ENCODE measurements at regions not wholly inside any gene's neighbourhood (a gene's known extent, or its start where the extent isn't known, plus 50 kb on each side); places are given as distances from the start of the nearest gene placed in this dataset.
A peak's percentile ranks its signal among the peaks of the same experiment; 100 is the strongest.
"Not testable (repeated sequence)": the region's sequence is repeated elsewhere in the genome, so short reads cannot be mapped to it uniquely, and the experiment has no call there.

- peak overlapping the region in 1 of 6 donors; percentile 74 for H3K27ac Mint-ChIP-seq
- no peaks in the 10 kb centered on the region for H3K27me3 Mint-ChIP-seq
- peaks cover 0 to 2% (median 0%) of the 10 kb centered on the region in 7 donors for H3K9me3 Mint-ChIP-seq
- no peak overlapping the region for H3K4me3 Mint-ChIP-seq
- no peak for DNase-seq
- no peak for ATAC-seq (ENCODE audit: low read depth in 2 of 2)
- no peaks in the 10 kb centered on the region for H3K4me1 Mint-ChIP-seq
- peaks cover 0 to 9% of the 10 kb centered on the region in 2 donors for H3K36me3 Mint-ChIP-seq
Observed at GRCh38 chr2:61620244-61621159, 82.3 kb upstream of the XPO1 start.

GRCh38 chr2:61619561-61619960 lies 81.4 kb upstream of the XPO1 start:
- DNase-seq: no peak
- H3K4me1 Mint-ChIP-seq: no peaks in the 10 kb centered on the region
- peaks cover 0 to 9% of the 10 kb centered on the region in 2 donors for H3K36me3 Mint-ChIP-seq
- H3K27me3 Mint-ChIP-seq: no peaks in the 10 kb centered on the region
- no peak for ATAC-seq (ENCODE audit: low read depth in 2 of 2)
- no peak overlapping the region for H3K4me3 Mint-ChIP-seq
- H3K27ac Mint-ChIP-seq: no peak overlapping the region
- peaks cover 0 to 2% (median 0%) of the 10 kb centered on the region in 7 donors for H3K9me3 Mint-ChIP-seq

- H3K4me3 Mint-ChIP-seq: no peak overlapping the region
- no peak for ATAC-seq (ENCODE audit: low read depth in 2 of 2)
- H3K36me3 Mint-ChIP-seq: peaks cover 0 to 9% of the 10 kb centered on the region in 2 donors
- H3K27me3 Mint-ChIP-seq: no peaks in the 10 kb centered on the region
- H3K4me1 Mint-ChIP-seq: no peaks in the 10 kb centered on the region
- H3K27ac Mint-ChIP-seq: no peak overlapping the region
- H3K9me3 Mint-ChIP-seq: peaks cover 0 to 2% (median 0%) of the 10 kb centered on the region in 7 donors
- DNase-seq: no peak
Observed at GRCh38 chr2:61617610-61618009, 79.5 kb upstream of the XPO1 start.

- no peaks in the 10 kb centered on the region for H3K9me3 Mint-ChIP-seq
- no peaks in the 10 kb centered on the region for H3K27me3 Mint-ChIP-seq
- DNase-seq: no peak
- no peak overlapping the region for H3K4me3 Mint-ChIP-seq
- no peak for ATAC-seq (ENCODE audit: low read depth in 2 of 2)
- no peak overlapping the region for H3K27ac Mint-ChIP-seq
- H3K36me3 Mint-ChIP-seq: no peaks in the 10 kb centered on the region
- H3K4me1 Mint-ChIP-seq: no peaks in the 10 kb centered on the region
Observed at GRCh38 chr2:61605245-61605644, 67.1 kb upstream of the XPO1 start.

- ATAC-seq (ENCODE audit: low read depth in 2 of 2) (no peak), DNase-seq (no peak)
- Mint-ChIP-seq H3K27me3 (no peaks in the 10 kb centered on the region), H3K4me3 (no peak overlapping the region), H3K4me1 (no peaks in the 10 kb centered on the region), H3K27ac (peak overlapping the region in 1 of 6 donors; percentile 41), H3K36me3 (no peaks in the 10 kb centered on the region), H3K9me3 (no peaks in the 10 kb centered on the region)
Observed at GRCh38 chr2:61604433-61604832, 66.3 kb upstream of the XPO1 start.

GRCh38 chr2:61598515-61599156 lies 60.5 kb upstream of the XPO1 start:
- not testable (repeated sequence) for DNase-seq; H3K27me3 Mint-ChIP-seq; ATAC-seq (ENCODE audit: low read depth in 2 of 2); H3K4me1 Mint-ChIP-seq; H3K4me3 Mint-ChIP-seq; H3K9me3 Mint-ChIP-seq; H3K36me3 Mint-ChIP-seq
- H3K27ac Mint-ChIP-seq: peak overlapping the region in 2 of 6 donors; percentile 28 to 74

- Mint-ChIP-seq H3K9me3 (peaks cover 0 to 10% (median 5%) of the 10 kb centered on the region in 7 donors), H3K27me3 (peaks cover 0 to 4% (median under 1%) of the 10 kb centered on the region in 3 donors), H3K36me3 (peaks cover 0 to 11% of the 10 kb centered on the region in 2 donors), H3K27ac (no peak overlapping the region), H3K4me1 (no peaks in the 10 kb centered on the region), H3K4me3 (no peak overlapping the region)
- no peak for ATAC-seq (ENCODE audit: low read depth in 2 of 2)
- no peak for DNase-seq
Observed at GRCh38 chr2:61597300-61598289, 59.4 kb upstream of the XPO1 start.

GRCh38 chr2:61594201-61594600 lies 56.0 kb upstream of the XPO1 start:
- not testable (repeated sequence) for H3K27ac Mint-ChIP-seq, DNase-seq

GRCh38 chr2:61593648-61594047 lies 55.5 kb upstream of the XPO1 start:
- H3K36me3 Mint-ChIP-seq: peaks cover 0 to 11% of the 10 kb centered on the region in 2 donors
- peaks cover 0 to 12% (median 6%) of the 10 kb centered on the region in 7 donors for H3K9me3 Mint-ChIP-seq
- ATAC-seq (ENCODE audit: low read depth in 2 of 2); H3K27ac Mint-ChIP-seq; DNase-seq; H3K4me3 Mint-ChIP-seq; H3K4me1 Mint-ChIP-seq: not testable (repeated sequence)
- peaks cover 5 to 10% (median 9%) of the 10 kb centered on the region in 3 donors for H3K27me3 Mint-ChIP-seq

More at GRCh38 chr2:61594201-61594600, 56.0 kb upstream of the XPO1 start:
- H3K4me1 Mint-ChIP-seq; ATAC-seq (ENCODE audit: low read depth in 2 of 2); H3K4me3 Mint-ChIP-seq: not testable (repeated sequence)
- peaks cover 5 to 10% (median 9%) of the 10 kb centered on the region in 3 donors for H3K27me3 Mint-ChIP-seq
- H3K9me3 Mint-ChIP-seq: peaks cover 0 to 12% (median 6%) of the 10 kb centered on the region in 7 donors
- H3K36me3 Mint-ChIP-seq: peaks cover 0 to 11% of the 10 kb centered on the region in 2 donors

- DNase-seq (no peak), ATAC-seq (ENCODE audit: low read depth in 2 of 2) (no peak)
- Mint-ChIP-seq H3K4me3 (no peak overlapping the region), H3K27me3 (peaks cover 5 to 10% (median 9%) of the 10 kb centered on the region in 3 donors), H3K4me1 (peaks cover 0 to 6% (median 3%) of the 10 kb centered on the region in 3 donors), H3K36me3 (peaks cover 0 to 11% of the 10 kb centered on the region in 2 donors), H3K27ac (no peak overlapping the region), H3K9me3 (peaks cover 0 to 12% (median 6%) of the 10 kb centered on the region in 7 donors)
Observed at GRCh38 chr2:61590214-61590613, 52.1 kb upstream of the XPO1 start.

- peaks cover 5 to 9% (median 6%) of the 10 kb centered on the region in 3 donors for H3K27me3 Mint-ChIP-seq
- DNase-seq: no peak
- peaks cover 0 to 9% (median 5%) of the 10 kb centered on the region in 7 donors for H3K9me3 Mint-ChIP-seq
- peaks cover 0 to 6% (median 4%) of the 10 kb centered on the region in 3 donors for H3K4me1 Mint-ChIP-seq
- no peak for ATAC-seq (ENCODE audit: low read depth in 2 of 2)
- H3K36me3 Mint-ChIP-seq: peaks cover 0 to 5% of the 10 kb centered on the region in 2 donors
- no peak overlapping the region for H3K27ac Mint-ChIP-seq
- no peak overlapping the region for H3K4me3 Mint-ChIP-seq
Observed at GRCh38 chr2:61588566-61588965, 50.4 kb upstream of the XPO1 start.
